HepG2 (cell line): ENCODE measurements at regions not wholly inside any gene's neighbourhood (a gene's known extent, or its start where the extent isn't known, plus 50 kb on each side); places are given as distances from the start of the nearest gene placed in this dataset.

ENCODE experiments used
- ATAC-seq: fragments of 200-7000 bp; cut with Tn5 transposase; 3 replicates; pipeline ENCODE4 v1.9.1; 2020; ENCODE audit warnings: mild to moderate bottlenecking, moderate library complexity
- BruUV-seq: library from RNA; stranded (reverse); fragments of 400-500 nt; replicated peaks from 2 replicates; lab custom pipeline; 2021; lab: Mats Ljungman, UMichigan
- CTCF ChIA-PET: fragments of 300-600 bp; formaldehyde crosslinking; extraction: SDS; loops from one replicate; lab custom pipeline; 2021; ENCODE audit warnings: low total read pairs, inconsistent platforms, low intra/inter-chr PET ratio; lab: Yijun Ruan, JAX
- POLR2A ChIA-PET: fragments of 350-600 bp; sonication (Branson Sonifier 250); formaldehyde crosslinking; loops from one replicate; lab custom pipeline; 2020; ENCODE audit warnings: antibody characterized with exemption, inconsistent platforms; lab: Yijun Ruan, JAX
- DNase-seq: peaks from one replicate; pipeline ENCODE4 v3.0.0-alpha.2; 2015; ENCODE audit warnings: low spot score
- FAIRE-seq: peaks from 3 replicates; lab custom pipeline; 2011; peaks lifted over from hg19 to GRCh38; lab: Jason Lieb, UNC
- H2AFZ ChIP-seq: one replicate; pipeline ENCODE4 v1.6.1; 2011; ENCODE audit warnings: low read length, inconsistent platforms
- H3K27ac ChIP-seq: fragments of 300-600 bp; 3 replicates; pipeline ENCODE4 v1.8.0; 2011; ENCODE audit warnings: mixed run types, mild to moderate bottlenecking, mixed read lengths, low read length, inconsistent platforms; ENCODE audit not compliant: insufficient read depth; ENCODE audit errors: extremely low read length
- H3K27me3 ChIP-seq, 2 experiments: fragments of 200-600 bp in 1 of 2; 2 replicates in 1 of 2; 3 replicates in 1 of 2; pipeline versions ENCODE4 v1.6.0 to v1.8.0; 2011; ENCODE audit warnings: low read length in 2 of 2, mild to moderate bottlenecking in 2 of 2, moderate library complexity in 2 of 2, inconsistent platforms in 1 of 2; ENCODE audit not compliant: insufficient read depth in 2 of 2, control insufficient read depth in 1 of 2
- H3K36me3 ChIP-seq, 2 experiments: fragments of 200-600 bp in 1 of 2; replicated peaks in 1 of 2; 2 replicates in 1 of 2; 3 replicates in 1 of 2; pipeline versions ENCODE4 v1.5.1 to v1.8.0; 2011; ENCODE audit warnings: low read length in 2 of 2, inconsistent platforms in 1 of 2; ENCODE audit not compliant: insufficient read depth in 2 of 2, control insufficient read depth in 1 of 2
- H3K4me1 ChIP-seq: 2 replicates; pipeline ENCODE4 v1.5.1; 2012; ENCODE audit warnings: low read length, inconsistent platforms; ENCODE audit not compliant: insufficient read depth
- H3K4me2 ChIP-seq: 2 replicates; pipeline ENCODE4 v1.6.0; 2011; ENCODE audit warnings: low read depth, low read length, inconsistent platforms
- H3K4me3 ChIP-seq, 3 experiments: fragments of 200-600 bp in 1 of 3; sonication (generic), shearing (Covaris generic) in 1 of 3; replicated peaks in 1 of 3; 2 replicates each; pipeline ENCODE4 v1.5.1; 2011 to 2016; ENCODE audit warnings: low read length in 3 of 3, inconsistent platforms in 2 of 3, low read depth in 2 of 3, mild to moderate bottlenecking in 2 of 3, control low read depth in 1 of 3, mixed read lengths in 1 of 3; ENCODE audit not compliant: insufficient read depth in 1 of 3
- H3K79me2 ChIP-seq: one replicate; pipeline ENCODE4 v1.6.1; 2011; ENCODE audit warnings: low read length, inconsistent platforms; ENCODE audit not compliant: insufficient read depth
- H3K9ac ChIP-seq: 2 replicates; pipeline ENCODE4 v1.6.0; 2011; ENCODE audit warnings: mild to moderate bottlenecking, low read depth, low read length, inconsistent platforms; ENCODE audit not compliant: insufficient read depth
- H3K9me3 ChIP-seq: 2 replicates; pipeline ENCODE4 v1.5.1; 2012; ENCODE audit warnings: mild to moderate bottlenecking, low read length
- H4K20me1 ChIP-seq: 2 replicates; pipeline ENCODE4 v1.6.0; 2011; ENCODE audit warnings: inconsistent platforms, mild to moderate bottlenecking, low read length, moderate library complexity; ENCODE audit not compliant: insufficient read depth
- ARNT ChIP-seq: fragments of 450-650 bp; IDR thresholded peaks from 2 replicates; pipeline ENCODE4 v1.6.1; 2017
- KLF11 ChIP-seq: IDR thresholded peaks from 2 replicates; pipeline ENCODE4 v1.6.1; 2016; ENCODE audit warnings: missing compliant biosample characterization
- KLF16 ChIP-seq, 2 experiments: sonication (generic) in 1 of 2; formaldehyde crosslinking in 1 of 2; IDR thresholded peaks; 2 replicates each; pipeline versions ENCODE4 v1.6.1 to v1.8.0; 2016 to 2023; ENCODE audit warnings: missing genetic modification reagents in 2 of 2, missing compliant biosample characterization in 1 of 2
- NCOA1 ChIP-seq: sonication (generic); formaldehyde crosslinking; IDR thresholded peaks from 2 replicates; pipeline ENCODE4 v1.9.0; 2021; ENCODE audit warnings: missing genetic modification reagents
- NFE2L2 ChIP-seq: fragments of 150-350 bp; IDR thresholded peaks from 2 replicates; pipeline ENCODE4 v1.6.1; 2014; ENCODE audit warnings: low read length
- PHF21A ChIP-seq: sonication (generic); formaldehyde crosslinking; IDR thresholded peaks from 2 replicates; pipeline ENCODE4 v1.5.0; 2020; ENCODE audit warnings: mild to moderate bottlenecking, missing genetic modification reagents
- POLR2G ChIP-seq: fragments of 200-400 bp; formaldehyde crosslinking; IDR thresholded peaks from 2 replicates; pipeline ENCODE4 v1.6.1; 2018; ENCODE audit warnings: mild to moderate bottlenecking, low read depth, low read length, moderate library complexity
- REL ChIP-seq: sonication (generic); formaldehyde crosslinking; conservative IDR thresholded peaks from 2 replicates; pipeline ENCODE4 v1.8.0; 2022; ENCODE audit warnings: mild to moderate bottlenecking, missing genetic modification reagents, moderate library complexity
- SRY ChIP-seq: sonication (generic); formaldehyde crosslinking; IDR thresholded peaks from 2 replicates; pipeline ENCODE4 v1.8.0; 2022; ENCODE audit warnings: mild to moderate bottlenecking, missing genetic modification reagents
- TEAD2 ChIP-seq: sonication (generic); formaldehyde crosslinking; IDR thresholded peaks from 2 replicates; pipeline ENCODE4 v1.9.0; 2021; ENCODE audit warnings: missing genetic modification reagents
- YY1 ChIP-seq: IDR thresholded peaks from 2 replicates; pipeline ENCODE4 v1.6.1; 2011; ENCODE audit warnings: low read length, low read depth, moderate library complexity, mild to moderate bottlenecking; ENCODE audit not compliant: insufficient read depth, insufficient replicate concordance
- ZNF496 ChIP-seq: sonication (generic); formaldehyde crosslinking; IDR thresholded peaks from 2 replicates; pipeline ENCODE4 v1.8.1; 2023; ENCODE audit warnings: mild to moderate bottlenecking, moderate library complexity, missing genetic modification reagents; ENCODE audit not compliant: insufficient replicate concordance
- ZNF563 ChIP-seq: sonication (generic); formaldehyde crosslinking; IDR thresholded peaks from 2 replicates; pipeline ENCODE4 v1.8.0; 2022; ENCODE audit warnings: mild to moderate bottlenecking, moderate library complexity, missing genetic modification reagents
- ZNF737 ChIP-seq: sonication (generic); formaldehyde crosslinking; IDR thresholded peaks from 2 replicates; pipeline ENCODE4 v1.5.0; 2020; ENCODE audit warnings: missing genetic modification reagents, mild to moderate bottlenecking, borderline replicate concordance
- whole genome bisulfite sequencing: methylation state at CpG from one replicate; pipeline ENCODE4 v1.1.6; 2017; ENCODE audit warnings: low lambda C conversion rate; 5-methylcytosine and 5-hydroxymethylcytosine counted together
- in situ Hi-C: cut with HindIII; loops from 2 replicates; pipeline ENCODE4 v1.10.0; 2017; ENCODE audit warnings: low pct_unique_long_range_greater_than_20kb; ENCODE audit not compliant: extremely low pct_ligation_motif_present
- intact Hi-C: fragments of 100-400 bp; cut with micrococcal nuclease; formaldehyde crosslinking; loops from one replicate; pipeline ENCODE4 v1.10.0; 2022; ENCODE audit not compliant: unreplicated experiment
- TF ChIP-seq, protein P1 (sequence below): sonication (generic); formaldehyde crosslinking; IDR thresholded peaks from 2 replicates; pipeline ENCODE4 v1.5.0; 2020; ENCODE audit warnings: mild to moderate bottlenecking, missing genetic modification reagents
- TF ChIP-seq, protein P2 (sequence below): sonication (generic); formaldehyde crosslinking; IDR thresholded peaks from 2 replicates; pipeline ENCODE4 v1.9.0; 2022; ENCODE audit warnings: low read depth, missing genetic modification reagents
- TF ChIP-seq, protein P3 (sequence below): sonication (generic); formaldehyde crosslinking; IDR thresholded peaks from 2 replicates; pipeline ENCODE4 v1.5.0; 2020; ENCODE audit warnings: mild to moderate bottlenecking, low read depth, missing genetic modification reagents, borderline replicate concordance
- TF ChIP-seq, protein P4 (sequence below): sonication (generic); formaldehyde crosslinking; conservative IDR thresholded peaks from 2 replicates; pipeline ENCODE4 v1.4.0; 2020; ENCODE audit warnings: missing genetic modification reagents

DNA sequence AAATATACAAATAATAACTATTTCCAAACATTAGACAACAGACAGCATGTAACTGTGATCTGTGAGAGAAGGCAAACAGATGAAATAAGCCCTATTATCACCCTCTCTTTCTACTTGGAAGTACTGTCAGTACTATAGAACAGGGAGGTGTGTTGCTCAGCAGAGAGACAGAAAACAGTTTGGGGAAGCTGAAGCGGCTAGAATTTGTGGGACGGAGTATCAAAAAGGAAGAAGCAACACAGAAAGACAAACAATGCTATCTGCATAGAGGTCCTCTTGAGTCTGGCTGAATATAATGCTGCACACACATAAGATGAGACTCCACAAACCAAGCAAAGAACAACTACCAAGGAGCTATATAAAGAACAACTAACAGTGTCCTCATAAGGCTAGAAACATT is 59.4 kb downstream of the ZZZ3 start:
- intact Hi-C loops (no loop called here), in situ Hi-C loops (no loop called here)
- no peak for DNase-seq
- no TSS peak for BruUV-seq
- no peaks in the 10 kb centered on the region; the same call in 1 of the 2 replicates for H4K20me1 ChIP-seq
- H3K4me2 ChIP-seq = no peak overlapping the region
- H3K27me3 ChIP-seq = no peaks in the 10 kb centered on the region
- no peak overlapping the region for H2AFZ ChIP-seq
- CTCF ChIA-PET = no interaction called here
- no peaks in the 10 kb centered on the region for H3K79me2 ChIP-seq
- TF ChIP-seq, protein P1, sequence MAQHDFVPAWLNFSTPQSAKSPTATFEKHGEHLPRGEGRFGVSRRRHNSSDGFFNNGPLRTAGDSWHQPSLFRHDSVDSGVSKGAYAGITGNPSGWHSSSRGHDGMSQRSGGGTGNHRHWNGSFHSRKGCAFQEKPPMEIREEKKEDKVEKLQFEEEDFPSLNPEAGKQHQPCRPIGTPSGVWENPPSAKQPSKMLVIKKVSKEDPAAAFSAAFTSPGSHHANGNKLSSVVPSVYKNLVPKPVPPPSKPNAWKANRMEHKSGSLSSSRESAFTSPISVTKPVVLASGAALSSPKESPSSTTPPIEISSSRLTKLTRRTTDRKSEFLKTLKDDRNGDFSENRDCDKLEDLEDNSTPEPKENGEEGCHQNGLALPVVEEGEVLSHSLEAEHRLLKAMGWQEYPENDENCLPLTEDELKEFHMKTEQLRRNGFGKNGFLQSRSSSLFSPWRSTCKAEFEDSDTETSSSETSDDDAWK (CRISPR knock-in tag) = no peak
- TF ChIP-seq, protein P2, sequence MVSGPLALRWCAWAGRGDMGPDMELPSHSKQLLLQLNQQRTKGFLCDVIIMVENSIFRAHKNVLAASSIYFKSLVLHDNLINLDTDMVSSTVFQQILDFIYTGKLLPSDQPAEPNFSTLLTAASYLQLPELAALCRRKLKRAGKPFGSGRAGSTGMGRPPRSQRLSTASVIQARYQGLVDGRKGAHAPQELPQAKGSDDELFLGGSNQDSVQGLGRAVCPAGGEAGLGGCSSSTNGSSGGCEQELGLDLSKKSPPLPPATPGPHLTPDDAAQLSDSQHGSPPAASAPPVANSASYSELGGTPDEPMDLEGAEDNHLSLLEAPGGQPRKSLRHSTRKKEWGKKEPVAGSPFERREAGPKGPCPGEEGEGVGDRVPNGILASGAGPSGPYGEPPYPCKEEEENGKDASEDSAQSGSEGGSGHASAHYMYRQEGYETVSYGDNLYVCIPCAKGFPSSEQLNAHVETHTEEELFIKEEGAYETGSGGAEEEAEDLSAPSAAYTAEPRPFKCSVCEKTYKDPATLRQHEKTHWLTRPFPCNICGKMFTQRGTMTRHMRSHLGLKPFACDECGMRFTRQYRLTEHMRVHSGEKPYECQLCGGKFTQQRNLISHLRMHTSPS = no peak
- TF ChIP-seq, protein P3, sequence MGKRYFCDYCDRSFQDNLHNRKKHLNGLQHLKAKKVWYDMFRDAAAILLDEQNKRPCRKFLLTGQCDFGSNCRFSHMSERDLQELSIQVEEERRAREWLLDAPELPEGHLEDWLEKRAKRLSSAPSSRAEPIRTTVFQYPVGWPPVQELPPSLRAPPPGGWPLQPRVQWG (CRISPR knock-in tag) = no peak
- no peak for TF ChIP-seq KLF16 (CRISPR knock-in tag; IDR thresholded peaks at IDR 0.05)
- TF ChIP-seq ARNT = no peak
- TF ChIP-seq SRY (CRISPR knock-in tag) = no peak
- TF ChIP-seq PHF21A = no peak
- TF ChIP-seq ZNF737 (CRISPR knock-in tag) = no peak
- no peak for TF ChIP-seq ZNF496 (CRISPR knock-in tag)
- TF ChIP-seq TEAD2 (CRISPR knock-in tag) = no peak
- TF ChIP-seq POLR2G = no peak
- TF ChIP-seq KLF11 (CRISPR knock-in tag) = no peak
- TF ChIP-seq ZNF563 (CRISPR knock-in tag) = no peak
- TF ChIP-seq, protein P4, sequence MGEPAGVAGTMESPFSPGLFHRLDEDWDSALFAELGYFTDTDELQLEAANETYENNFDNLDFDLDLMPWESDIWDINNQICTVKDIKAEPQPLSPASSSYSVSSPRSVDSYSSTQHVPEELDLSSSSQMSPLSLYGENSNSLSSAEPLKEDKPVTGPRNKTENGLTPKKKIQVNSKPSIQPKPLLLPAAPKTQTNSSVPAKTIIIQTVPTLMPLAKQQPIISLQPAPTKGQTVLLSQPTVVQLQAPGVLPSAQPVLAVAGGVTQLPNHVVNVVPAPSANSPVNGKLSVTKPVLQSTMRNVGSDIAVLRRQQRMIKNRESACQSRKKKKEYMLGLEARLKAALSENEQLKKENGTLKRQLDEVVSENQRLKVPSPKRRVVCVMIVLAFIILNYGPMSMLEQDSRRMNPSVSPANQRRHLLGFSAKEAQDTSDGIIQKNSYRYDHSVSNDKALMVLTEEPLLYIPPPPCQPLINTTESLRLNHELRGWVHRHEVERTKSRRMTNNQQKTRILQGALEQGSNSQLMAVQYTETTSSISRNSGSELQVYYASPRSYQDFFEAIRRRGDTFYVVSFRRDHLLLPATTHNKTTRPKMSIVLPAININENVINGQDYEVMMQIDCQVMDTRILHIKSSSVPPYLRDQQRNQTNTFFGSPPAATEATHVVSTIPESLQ (CRISPR knock-in tag) = no peak
- no peak for TF ChIP-seq YY1
- TF ChIP-seq NCOA1 = no peak
- no peak for TF ChIP-seq NFE2L2
- TF ChIP-seq REL (CRISPR knock-in tag) = no peak
- TF ChIP-seq, all 625 proteins: peak for 0
- ATAC-seq (no peak), FAIRE-seq (no peak)
- POLR2A ChIA-PET = no interaction called here
- H3K36me3 ChIP-seq = peaks cover 1 to 13% of the 10 kb centered on the region in 2 experiments; a peak in 2 of 5 replicates
- H3K27ac ChIP-seq = no peak overlapping the region
- WGBS = 95% methylated on average over 2 of the region's 2 CpGs
- no peaks in the 10 kb centered on the region for H3K9me3 ChIP-seq
- no peak overlapping the region for H3K9ac ChIP-seq
- no peak overlapping the region for H3K4me3 ChIP-seq
- peaks cover 22% of the 10 kb centered on the region for H3K4me1 ChIP-seq
